PC-3 (cell line): ENCODE measurements at regions not wholly inside any gene's neighbourhood (a gene's known extent, or its start where the extent isn't known, plus 50 kb on each side); places are given as distances from the start of the nearest gene placed in this dataset.

ENCODE experiments used
- ATAC-seq: fragments of 200-7000 bp; cut with Tn5 transposase; 2 replicates; pipeline ENCODE4 v1.9.1; 2020; ENCODE audit warnings: mild to moderate bottlenecking, moderate library complexity
- BruUV-seq: library from RNA; stranded (reverse); fragments of 400-500 nt; replicated peaks from 2 replicates; lab custom pipeline; 2021; lab: Mats Ljungman, UMichigan
- CTCF ChIA-PET: fragments of 300-600 bp; sonication (Branson Sonifier 250); formaldehyde crosslinking; loops from one replicate; lab custom pipeline; 2022; ENCODE audit warnings: antibody characterized with exemption; lab: Charles Lee
- POLR2A ChIA-PET: fragments of 300-600 bp; sonication (Branson Sonifier 250); formaldehyde crosslinking; loops from one replicate; lab custom pipeline; 2022; ENCODE audit warnings: antibody characterized with exemption; ENCODE audit not compliant: unreplicated experiment; lab: Charles Lee
- DNase-seq: peaks from one replicate; pipeline ENCODE4 v3.0.0-alpha.2; 2015
- H2AFZ ChIP-seq: fragments of 300-600 bp; sonication (generic); 2 replicates; pipeline ENCODE4 v1.6.0; 2016; ENCODE audit warnings: antibody characterized with exemption, low read length
- H3F3A ChIP-seq: fragments of 300-600 bp; sonication (generic); one replicate; pipeline ENCODE4 v1.6.0; 2017; ENCODE audit warnings: antibody characterized with exemption, low read length, control low read depth, mild to moderate bottlenecking; ENCODE audit not compliant: unreplicated experiment
- H3K27ac ChIP-seq: fragments of 300-600 bp; sonication (generic); 2 replicates; pipeline ENCODE4 v1.5.1; 2016; ENCODE audit warnings: mild to moderate bottlenecking, low read length
- H3K27me3 ChIP-seq: fragments of 300-600 bp; sonication (generic); 2 replicates; pipeline ENCODE4 v1.6.1; 2016; ENCODE audit warnings: low read length, mixed read lengths
- H3K36me3 ChIP-seq: fragments of 300-600 bp; sonication (generic); 2 replicates; pipeline ENCODE4 v1.6.1; 2016; ENCODE audit warnings: low read depth, mixed run types, low read length, mixed read lengths
- H3K4me1 ChIP-seq: fragments of 300-600 bp; sonication (generic); 2 replicates; pipeline ENCODE4 v1.5.1; 2016; ENCODE audit warnings: low read length; ENCODE audit not compliant: insufficient read depth
- H3K4me2 ChIP-seq: fragments of 300-600 bp; sonication (generic); 2 replicates; pipeline ENCODE4 v1.6.0; 2016; ENCODE audit warnings: low read length
- H3K4me3 ChIP-seq: fragments of 300-600 bp; sonication (generic); 2 replicates; pipeline ENCODE4 v1.5.1; 2016; ENCODE audit warnings: mild to moderate bottlenecking, low read length, mixed read lengths
- H3K79me2 ChIP-seq: fragments of 300-600 bp; sonication (generic); 2 replicates; pipeline ENCODE4 v1.6.1; 2017; ENCODE audit warnings: low read length, mixed read lengths
- H3K9ac ChIP-seq: fragments of 300-600 bp; sonication (generic); 2 replicates; pipeline ENCODE4 v1.6.0; 2016; ENCODE audit warnings: mild to moderate bottlenecking, low read length
- H3K9me2 ChIP-seq: fragments of 300-600 bp; sonication (generic); replicated peaks from 2 replicates; pipeline ENCODE4 v1.6.1; 2016; ENCODE audit warnings: mixed run types, low read length, mixed read lengths
- H3K9me3 ChIP-seq: fragments of 300-600 bp; sonication (generic); 2 replicates; pipeline ENCODE4 v1.6.1; 2016; ENCODE audit warnings: low read length, mixed read lengths
- H4K20me1 ChIP-seq: fragments of 300-600 bp; sonication (generic); 2 replicates; pipeline ENCODE4 v1.6.1; 2016; ENCODE audit warnings: low read length, mixed read lengths
- CTCF ChIP-seq: fragments of 300-600 bp; sonication (generic); conservative IDR thresholded peaks from 2 replicates; pipeline ENCODE4 v1.5.1; 2017; ENCODE audit warnings: antibody characterized with exemption, low read depth, mild to moderate bottlenecking, low read length
- EZH2 ChIP-seq: fragments of 300-600 bp; sonication (generic); IDR thresholded peaks from one replicate; pipeline ENCODE4 v1.6.1; 2017; ENCODE audit warnings: antibody characterized with exemption, mild to moderate bottlenecking, low read length; ENCODE audit not compliant: unreplicated experiment
- EZH2phosphoT487 ChIP-seq: fragments of 300-600 bp; sonication (generic); IDR thresholded peaks from 2 replicates; pipeline ENCODE4 v1.6.1; 2018; ENCODE audit warnings: mild to moderate bottlenecking, antibody characterized with exemption, low read length, borderline replicate concordance
- intact Hi-C: fragments of 100-400 bp; cut with micrococcal nuclease; formaldehyde crosslinking; loops from 2 replicates; pipeline ENCODE4 v1.9.0; 2023

GRCh38 chr5:26662806-26663360 is 375.5 kb downstream of the CDH9 start:
- Histone ChIP-seq H3K4me3 (no peak overlapping the region), H3K36me3 (no peaks in the 10 kb centered on the region), H3F3A (no peaks in the 10 kb centered on the region), H4K20me1 (no peaks in the 10 kb centered on the region), H3K9ac (no peak overlapping the region), H3K4me2 (no peak overlapping the region), H2AFZ (no peak overlapping the region), H3K27me3 (no peaks in the 10 kb centered on the region), H3K9me3 (no peaks in the 10 kb centered on the region), H3K9me2 (no peaks in the 10 kb centered on the region), H3K27ac (no peak overlapping the region), H3K4me1 (no peaks in the 10 kb centered on the region), H3K79me2 (no peaks in the 10 kb centered on the region)
- POLR2A ChIA-PET, result no interaction called here
- intact Hi-C loops, result no loop called here
- no peak for DNase-seq
- BruUV-seq, result no TSS peak
- ATAC-seq, result no peak
- CTCF ChIA-PET, result no interaction called here
- no peak for TF ChIP-seq CTCF
- no peak for TF ChIP-seq EZH2phosphoT487
- TF ChIP-seq EZH2, result no peak

- CTCF ChIA-PET, result no interaction called here
- no peaks in the 10 kb centered on the region for H3K9me2 ChIP-seq
- BruUV-seq, result no TSS peak
These were observed 378.3 kb downstream of the CDH9 start for GRCh38 chr5:26660116-26660515.

More at GRCh38 chr5:26660116-26660515, 378.3 kb downstream of the CDH9 start:
- Histone ChIP-seq H3K4me1 (no peaks in the 10 kb centered on the region), H3F3A (no peaks in the 10 kb centered on the region), H3K27ac (no peak overlapping the region), H3K4me2 (no peak overlapping the region), H4K20me1 (no peaks in the 10 kb centered on the region), H3K4me3 (no peak overlapping the region), H3K27me3 (no peaks in the 10 kb centered on the region), H3K79me2 (no peaks in the 10 kb centered on the region), H3K36me3 (no peaks in the 10 kb centered on the region), H3K9ac (no peak overlapping the region), H2AFZ (no peak overlapping the region), H3K9me3 (no peaks in the 10 kb centered on the region)
- ATAC-seq (no peak), DNase-seq (no peak)
- POLR2A ChIA-PET, result no interaction called here
- TF ChIP-seq EZH2, result no peak
- no peak for TF ChIP-seq EZH2phosphoT487
- no peak for TF ChIP-seq CTCF
- intact Hi-C loops, result no loop called here
